ENCODE measurements at regions not wholly inside any gene's neighbourhood (a gene's known extent, or its start where the extent isn't known, plus 50 kb on each side); places are given as distances from the start of the nearest gene placed in this dataset.

GRCh38 chr9:79945016-79945415 is 373.3 kb downstream of the TLE4 start:
- no peak for TF ChIP-seq CTCF (IDR thresholded peaks at IDR 0.05)
- no peak for TF ChIP-seq POLR2A (IDR thresholded peaks at IDR 0.05)
- no peak for TF ChIP-seq EP300 (IDR thresholded peaks at IDR 0.05)
- TF ChIP-seq POLR2AphosphoS5 (IDR thresholded peaks at IDR 0.05): no peak
